ENCODE measurements at regions not wholly inside any gene's neighbourhood (a gene's known extent, or its start where the extent isn't known, plus 50 kb on each side); places are given as distances from the start of the nearest gene placed in this dataset.

DNA sequence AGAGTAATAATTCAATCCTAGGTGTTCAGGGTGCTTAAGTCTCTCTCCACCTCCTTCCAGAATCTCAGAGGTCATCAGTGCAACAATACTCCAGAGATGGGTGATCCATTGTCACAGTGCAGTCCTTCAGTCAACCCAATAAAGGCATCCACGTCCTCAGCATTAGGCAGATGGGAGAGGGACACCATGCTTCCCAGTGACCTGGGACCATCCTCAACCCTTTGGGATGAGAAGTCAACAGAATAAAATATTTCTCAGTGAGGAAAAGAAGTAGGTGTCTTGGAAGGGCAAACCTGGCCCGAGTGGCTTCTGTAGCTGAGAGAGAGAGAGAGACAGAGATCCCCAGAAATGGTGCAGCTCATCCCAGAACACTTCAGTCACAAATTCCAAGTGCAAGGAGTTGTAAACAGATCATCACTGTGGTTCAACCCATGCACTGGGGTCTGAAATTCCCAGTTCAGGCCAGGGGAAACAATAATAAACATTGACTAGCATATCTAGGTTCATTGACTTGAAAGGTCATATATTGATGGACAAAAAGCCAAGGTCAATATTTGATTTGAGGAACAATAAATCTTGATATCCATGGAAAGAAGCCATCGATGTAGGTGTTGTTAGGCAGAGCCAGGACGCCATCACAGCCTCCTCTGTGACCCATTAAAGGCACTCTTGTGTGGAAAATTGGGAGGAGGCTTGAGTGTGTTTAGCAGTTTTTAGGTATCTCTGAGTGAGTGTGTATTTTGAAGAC lies 256.0 kb upstream of the ZMIZ1 start:
- TF ChIP-seq, protein P1, sequence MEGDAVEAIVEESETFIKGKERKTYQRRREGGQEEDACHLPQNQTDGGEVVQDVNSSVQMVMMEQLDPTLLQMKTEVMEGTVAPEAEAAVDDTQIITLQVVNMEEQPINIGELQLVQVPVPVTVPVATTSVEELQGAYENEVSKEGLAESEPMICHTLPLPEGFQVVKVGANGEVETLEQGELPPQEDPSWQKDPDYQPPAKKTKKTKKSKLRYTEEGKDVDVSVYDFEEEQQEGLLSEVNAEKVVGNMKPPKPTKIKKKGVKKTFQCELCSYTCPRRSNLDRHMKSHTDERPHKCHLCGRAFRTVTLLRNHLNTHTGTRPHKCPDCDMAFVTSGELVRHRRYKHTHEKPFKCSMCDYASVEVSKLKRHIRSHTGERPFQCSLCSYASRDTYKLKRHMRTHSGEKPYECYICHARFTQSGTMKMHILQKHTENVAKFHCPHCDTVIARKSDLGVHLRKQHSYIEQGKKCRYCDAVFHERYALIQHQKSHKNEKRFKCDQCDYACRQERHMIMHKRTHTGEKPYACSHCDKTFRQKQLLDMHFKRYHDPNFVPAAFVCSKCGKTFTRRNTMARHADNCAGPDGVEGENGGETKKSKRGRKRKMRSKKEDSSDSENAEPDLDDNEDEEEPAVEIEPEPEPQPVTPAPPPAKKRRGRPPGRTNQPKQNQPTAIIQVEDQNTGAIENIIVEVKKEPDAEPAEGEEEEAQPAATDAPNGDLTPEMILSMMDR (IDR thresholded peaks at IDR 0.05): no peak
- TF ChIP-seq EP300 (IDR thresholded peaks at IDR 0.05; ENCODE audit: borderline replicate concordance in 1 of 2, low read depth in 1 of 2, low read length in 1 of 2): no peak
- TF ChIP-seq SMC3 (IDR thresholded peaks at IDR 0.05; ENCODE audit: low read depth, low read length): no peak
- TF ChIP-seq FOXM1 (IDR thresholded peaks at IDR 0.05; ENCODE audit: low read depth): no peak
